HG03066 (cell line): ENCODE measurements at regions not wholly inside any gene's neighbourhood (a gene's known extent, or its start where the extent isn't known, plus 50 kb on each side); places are given as distances from the start of the nearest gene placed in this dataset.
"Not testable (repeated sequence)": the region's sequence is repeated elsewhere in the genome, so short reads cannot be mapped to it uniquely, and the experiment has no call there.

Source experiments
- ATAC-seq: cut with Tn5 transposase; IDR thresholded peaks from one replicate; pipeline ENCODE4 v1.9.1; 2021; ENCODE audit warnings: low read depth; ENCODE audit not compliant: unreplicated experiment

DNA sequence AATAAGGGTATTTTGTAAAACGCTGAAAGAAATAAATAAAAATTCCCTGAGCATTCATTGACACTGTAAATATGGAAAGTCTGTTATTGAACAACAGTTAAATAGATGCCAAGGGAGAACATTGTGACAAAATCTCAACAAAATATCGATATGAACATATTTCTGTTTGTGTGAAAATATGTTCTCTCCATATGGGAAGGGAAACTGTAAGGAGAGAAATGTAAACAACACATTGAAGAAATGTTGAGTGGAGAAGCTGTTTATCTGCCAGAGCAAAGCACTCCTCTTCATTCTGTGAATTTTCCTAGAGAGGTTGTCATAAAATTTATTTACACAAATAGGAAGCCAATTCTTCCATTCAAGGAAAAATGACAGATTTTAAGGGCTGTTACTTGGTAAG is 57.1 kb upstream of the EOMES start:
- no peak for ATAC-seq

DNA sequence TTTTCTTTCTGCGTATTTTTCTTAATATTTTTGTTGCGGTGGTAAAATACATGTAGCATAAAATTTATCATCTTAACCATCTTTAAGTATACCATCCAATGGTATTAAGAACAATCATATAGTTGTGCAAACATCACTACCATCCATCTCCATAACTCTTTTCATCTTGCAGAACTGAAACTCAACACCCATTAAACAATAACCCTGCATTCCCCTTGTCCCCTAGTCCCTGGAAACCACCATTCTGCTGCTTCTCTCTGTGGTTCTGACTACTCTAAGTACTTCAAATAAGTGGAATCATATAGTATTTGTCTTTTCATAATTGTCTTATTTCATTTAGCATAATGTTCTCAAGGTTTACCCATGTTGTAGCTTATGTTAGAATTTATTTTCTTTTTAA is 67.3 kb upstream of the EOMES start:
- ATAC-seq, result no peak

GRCh38 chr3:27791956-27792355 is 69.8 kb upstream of the EOMES start:
- no peak for ATAC-seq

GRCh38 chr3:27792869-27793268 is 70.7 kb upstream of the EOMES start:
- no peak for ATAC-seq

- ATAC-seq, result no peak
These were observed 72.1 kb upstream of the EOMES start for GRCh38 chr3:27794211-27794610.

DNA sequence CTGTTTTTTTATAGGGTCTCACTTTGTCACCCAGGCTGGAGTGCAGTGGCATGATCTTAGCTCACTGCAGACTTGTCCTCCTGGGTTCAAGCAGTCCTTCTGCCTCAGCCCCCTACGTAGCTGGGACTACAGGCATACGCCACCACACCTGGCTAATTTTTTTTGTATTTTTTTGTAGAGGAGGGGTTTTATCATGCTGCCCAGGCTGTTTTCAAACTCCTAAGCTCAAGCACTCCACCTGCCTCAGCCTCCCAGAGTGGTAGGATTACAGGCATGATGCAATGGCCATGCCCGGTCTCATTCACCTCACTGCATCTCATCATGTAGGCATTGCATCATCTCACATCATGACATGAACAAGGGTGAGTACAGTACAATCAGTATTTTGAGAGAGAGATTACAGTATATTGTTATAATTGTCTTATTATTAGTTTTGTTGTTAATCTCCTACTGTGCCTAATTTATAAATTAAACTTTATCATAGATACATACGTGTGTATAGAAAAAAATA is 74.3 kb upstream of the EOMES start:
- no peak for ATAC-seq

GRCh38 chr3:27797773-27798172 is 75.7 kb upstream of the EOMES start:
- ATAC-seq, result no peak

DNA sequence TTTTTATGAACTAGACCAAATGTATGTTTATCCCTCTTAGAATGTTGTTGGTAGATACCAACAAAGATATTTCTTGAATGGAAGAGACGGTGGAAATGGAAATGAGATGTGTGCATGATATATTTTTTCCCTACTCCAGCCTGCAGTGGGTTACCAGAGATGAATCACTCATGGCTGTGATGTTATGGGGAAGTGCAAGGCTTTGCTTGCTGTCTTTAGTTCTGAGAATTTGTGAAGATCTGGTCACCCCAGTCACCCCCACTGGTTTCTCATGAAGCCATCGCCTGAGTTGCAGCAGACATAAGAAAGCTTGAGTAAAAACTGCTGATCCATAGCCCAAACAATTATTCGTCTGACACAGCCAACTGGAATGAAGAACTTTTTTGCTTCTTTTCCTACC is 78.1 kb upstream of the EOMES start:
- no peak for ATAC-seq

DNA sequence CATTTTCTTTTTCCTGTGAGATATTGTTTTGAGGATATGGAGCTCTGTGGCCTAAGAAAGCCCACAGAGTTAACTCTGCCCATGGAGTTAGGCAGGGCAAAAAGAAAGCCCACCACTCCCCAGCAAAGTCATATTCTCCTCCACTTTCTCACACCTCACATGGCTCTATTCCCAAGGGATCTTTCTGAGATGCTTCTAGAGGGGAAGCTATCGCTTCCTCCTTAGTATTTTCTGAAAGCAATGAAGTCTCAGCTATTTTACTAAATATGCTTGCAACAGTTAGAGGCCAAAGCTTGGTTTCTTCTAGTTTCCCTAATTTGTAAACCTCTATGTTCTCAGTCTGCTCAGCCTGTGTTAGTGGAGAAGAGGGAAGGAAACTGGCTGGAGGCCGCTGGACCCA is 80.3 kb upstream of the EOMES start:
- ATAC-seq, result no peak

DNA sequence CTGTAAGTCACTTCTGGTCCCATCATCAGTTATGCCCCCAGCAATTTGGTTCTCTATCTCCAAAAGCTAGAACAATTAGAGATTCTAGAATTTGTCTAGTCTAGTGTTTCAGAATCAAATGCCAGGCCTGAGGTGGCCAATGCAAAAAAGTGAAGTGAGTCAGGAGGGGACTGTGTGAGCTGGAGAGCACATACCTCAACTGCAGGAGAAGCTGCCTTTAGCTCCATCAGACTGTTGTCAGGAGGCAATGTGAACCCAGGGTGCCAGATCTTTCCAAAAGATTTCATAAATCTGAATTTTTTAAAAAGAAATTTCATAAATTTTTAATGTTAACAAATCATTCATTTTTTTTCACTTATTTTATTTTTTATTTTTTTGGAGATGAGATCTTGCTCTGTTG is 80.7 kb upstream of the EOMES start:
- no peak for ATAC-seq

- no peak for ATAC-seq
These were observed 83.2 kb upstream of the EOMES start for GRCh38 chr3:27805282-27805681.

DNA sequence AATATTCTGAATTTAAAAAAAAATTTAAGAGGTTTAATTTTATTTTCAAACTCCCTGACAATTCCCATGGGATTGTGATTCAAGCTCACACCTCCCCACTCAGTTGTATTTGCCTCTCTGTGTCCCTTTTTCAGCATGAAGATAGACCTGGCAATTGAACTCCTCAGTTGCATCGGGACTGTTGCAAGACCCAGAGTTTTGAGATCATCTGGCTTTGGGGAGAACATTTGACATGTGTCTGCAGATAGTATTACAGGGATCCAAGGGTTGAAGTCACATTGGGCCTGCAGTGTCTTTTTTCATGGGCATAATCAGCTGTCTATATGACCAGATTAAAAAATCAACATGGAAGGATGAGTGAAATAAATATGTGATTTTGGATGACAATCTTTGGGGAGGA is 91.1 kb upstream of the EOMES start:
- ATAC-seq, result no peak

- not testable (repeated sequence) for ATAC-seq
These were observed 99.5 kb upstream of the EOMES start for GRCh38 chr3:27821609-27822008.

DNA sequence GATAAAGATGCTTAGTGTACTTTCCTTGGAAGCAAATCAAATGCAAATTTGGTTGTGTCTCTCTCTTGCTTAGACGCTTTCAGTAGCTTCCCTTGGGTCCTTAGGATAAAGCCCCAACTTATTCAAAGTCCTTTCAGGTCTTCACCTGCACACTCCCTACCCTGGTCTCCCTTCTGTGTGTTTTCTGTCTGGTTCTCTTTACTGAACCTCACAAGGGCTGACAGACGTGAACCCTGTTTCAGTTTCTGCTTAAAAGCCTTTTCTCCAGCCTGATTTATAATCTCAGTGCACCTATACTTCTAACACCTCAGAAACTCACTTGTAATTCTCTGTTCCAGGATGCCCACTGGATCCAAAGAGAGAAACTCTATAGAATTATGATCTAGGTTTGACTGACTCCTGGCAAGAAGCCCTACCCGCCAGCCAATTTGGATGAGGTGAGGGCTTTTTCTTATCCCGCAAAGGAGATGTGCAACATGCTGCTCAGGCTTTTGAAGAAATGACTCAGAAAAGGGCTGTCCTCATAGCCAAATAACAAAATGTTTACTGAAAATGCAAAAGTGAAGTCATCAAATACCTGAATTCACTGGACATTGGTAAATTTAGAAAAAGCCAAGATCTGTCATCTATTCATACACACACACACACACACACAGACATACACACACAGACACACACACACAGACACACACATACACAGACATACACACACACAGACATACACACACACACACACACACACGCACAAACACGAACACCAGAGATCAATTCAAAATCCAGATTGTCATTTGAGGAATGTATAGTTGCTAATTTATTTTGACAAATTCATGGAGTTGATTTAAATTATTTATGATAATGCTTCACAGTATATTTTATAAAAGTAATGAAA is 102.4 kb upstream of the EOMES start:
- no peak for ATAC-seq

- no peak for ATAC-seq
These were observed 104.3 kb upstream of the EOMES start for GRCh38 chr3:27826448-27826847.

- no peak for ATAC-seq
These were observed 104.9 kb upstream of the EOMES start for GRCh38 chr3:27827041-27827440.

- ATAC-seq, result no peak
These were observed 118.9 kb upstream of the EOMES start for GRCh38 chr3:27840807-27841594.

DNA sequence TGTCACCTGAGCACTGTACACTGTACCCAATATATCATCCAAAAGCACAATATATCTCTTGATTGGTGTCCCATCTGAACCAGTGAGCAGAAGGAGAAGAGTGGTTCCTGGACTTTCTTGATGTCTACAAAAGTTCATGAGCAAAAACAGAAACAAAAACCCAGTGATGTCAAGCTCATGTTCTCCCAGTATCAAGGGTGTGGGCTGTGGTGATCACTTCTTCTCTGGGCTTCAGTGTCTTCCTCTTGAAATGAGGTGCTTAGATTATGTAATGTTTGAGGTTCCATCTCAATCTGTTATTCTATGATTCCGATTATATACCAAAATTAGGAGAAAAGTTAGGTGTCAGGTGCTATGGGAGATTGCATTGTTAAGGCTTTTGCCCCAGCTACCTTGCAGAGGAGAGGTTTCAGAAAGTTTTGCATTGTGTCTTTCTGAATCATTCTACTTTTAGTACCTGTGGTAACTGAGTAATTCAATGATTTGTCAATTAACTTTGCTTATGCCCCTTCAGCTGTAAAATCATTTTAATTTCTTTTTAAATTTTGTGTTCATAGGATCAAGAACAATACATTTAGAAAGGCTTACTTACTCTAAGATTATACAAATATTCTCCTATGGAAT is 122.0 kb upstream of the EOMES start:
- no peak for ATAC-seq

DNA sequence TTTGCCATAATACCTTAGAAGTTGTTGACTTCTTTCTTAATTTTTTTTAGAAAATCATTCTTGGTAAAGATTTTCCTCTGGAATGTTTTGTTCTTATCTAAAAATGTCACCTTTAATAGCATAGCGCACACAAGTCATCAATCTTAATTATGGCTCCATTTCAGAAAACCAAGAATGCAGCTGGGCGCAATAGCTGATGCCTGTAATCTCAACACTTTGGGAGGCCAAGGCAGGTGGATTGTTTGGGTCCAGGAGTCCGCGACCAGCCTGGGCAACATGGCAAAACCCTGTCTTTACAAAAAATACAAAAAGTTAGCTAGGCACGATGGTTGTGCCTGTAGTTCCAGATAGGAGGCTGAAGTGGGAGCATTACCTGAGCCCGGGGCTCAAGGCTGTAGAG is 125.6 kb upstream of the EOMES start:
- no peak for ATAC-seq

DNA sequence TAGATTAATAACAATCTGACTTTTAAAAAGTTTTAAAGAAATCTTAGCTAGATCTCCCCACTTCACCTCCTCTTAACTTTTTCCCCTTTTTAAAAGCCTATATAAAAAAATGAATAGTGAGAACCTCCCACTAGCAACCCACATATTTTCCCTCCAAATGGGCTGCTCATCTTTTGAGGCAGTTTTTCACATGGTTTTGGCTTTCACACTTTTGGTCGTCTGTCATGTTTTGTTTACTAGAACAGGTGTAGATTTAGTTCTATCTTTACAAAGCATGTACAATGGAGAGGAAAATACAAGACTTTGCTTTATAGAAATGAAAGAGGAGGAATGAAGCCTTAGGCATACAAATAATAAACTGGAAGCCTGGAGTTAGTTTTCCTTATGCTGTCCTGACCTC is 126.7 kb upstream of the EOMES start:
- ATAC-seq, result no peak

DNA sequence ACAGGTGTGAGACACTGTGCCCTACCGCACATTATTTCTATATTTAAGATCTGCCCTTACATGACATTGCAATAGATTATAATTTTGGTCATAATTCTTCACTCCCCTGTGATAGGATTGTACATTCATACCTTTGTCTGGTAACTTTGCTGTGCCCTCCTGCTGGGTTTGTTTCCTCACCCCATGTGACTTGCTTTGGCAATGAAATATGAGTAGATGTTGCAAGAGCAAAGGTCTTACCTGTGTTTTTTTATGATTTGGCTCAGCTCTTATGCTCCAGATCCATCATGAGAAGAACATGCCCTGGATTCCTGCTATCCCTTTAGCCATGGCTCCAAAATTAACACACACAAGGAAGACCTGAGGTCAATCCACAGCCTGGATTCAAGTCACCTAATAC is 137.7 kb upstream of the EOMES start:
- ATAC-seq, result no peak
